HG02840 (cell line): ENCODE measurements at regions not wholly inside any gene's neighbourhood (a gene's known extent, or its start where the extent isn't known, plus 50 kb on each side); places are given as distances from the start of the nearest gene placed in this dataset.
A peak's percentile ranks its signal among the peaks of the same experiment; 100 is the strongest.
"Not testable (repeated sequence)": the region's sequence is repeated elsewhere in the genome, so short reads cannot be mapped to it uniquely, and the experiment has no call there.

Experiments
- ATAC-seq: cut with Tn5 transposase; IDR thresholded peaks from one replicate; pipeline ENCODE4 v1.9.1; 2021; ENCODE audit warnings: mild to moderate bottlenecking, moderate library complexity, moderate number of reproducible peaks; ENCODE audit not compliant: unreplicated experiment, low FRiP score

DNA sequence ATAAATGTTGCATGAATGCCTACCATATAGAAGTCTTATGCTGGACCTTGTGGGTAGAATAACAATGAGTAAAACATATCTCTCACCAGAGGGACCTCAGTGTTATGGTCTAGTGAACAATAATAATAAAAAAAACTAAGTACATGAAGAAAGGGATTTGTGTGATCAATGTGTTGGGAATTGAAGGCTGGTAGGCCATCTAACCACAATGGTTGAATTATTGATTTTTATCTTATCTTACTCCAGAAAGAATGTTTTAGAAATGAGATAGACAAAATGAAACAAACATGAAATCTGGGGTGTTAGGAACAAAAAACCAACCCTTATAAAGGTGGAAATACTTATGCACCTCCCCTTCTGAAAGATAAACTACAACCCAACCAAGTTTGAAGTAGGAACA is 243.9 kb upstream of the LRIG3 start:
- no peak for ATAC-seq

DNA sequence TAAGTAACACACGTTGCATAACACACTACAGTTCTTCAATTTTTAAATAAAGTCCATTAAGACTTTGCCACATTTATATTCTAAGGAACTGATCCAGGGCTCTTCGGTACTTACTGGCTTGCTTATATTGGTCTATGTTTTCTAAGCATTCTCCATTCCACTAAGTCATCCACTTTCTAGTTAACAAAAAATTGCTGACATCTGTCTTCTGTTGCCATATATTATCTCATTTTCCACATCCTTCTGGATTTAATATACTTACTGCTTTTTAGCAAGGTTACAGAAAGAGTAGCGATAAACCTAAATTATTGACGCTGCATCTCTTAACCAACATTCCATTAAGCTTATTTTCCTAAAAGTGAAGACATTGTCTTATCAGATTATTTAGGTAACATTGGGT is 238.4 kb upstream of the LRIG3 start:
- ATAC-seq, result no peak

DNA sequence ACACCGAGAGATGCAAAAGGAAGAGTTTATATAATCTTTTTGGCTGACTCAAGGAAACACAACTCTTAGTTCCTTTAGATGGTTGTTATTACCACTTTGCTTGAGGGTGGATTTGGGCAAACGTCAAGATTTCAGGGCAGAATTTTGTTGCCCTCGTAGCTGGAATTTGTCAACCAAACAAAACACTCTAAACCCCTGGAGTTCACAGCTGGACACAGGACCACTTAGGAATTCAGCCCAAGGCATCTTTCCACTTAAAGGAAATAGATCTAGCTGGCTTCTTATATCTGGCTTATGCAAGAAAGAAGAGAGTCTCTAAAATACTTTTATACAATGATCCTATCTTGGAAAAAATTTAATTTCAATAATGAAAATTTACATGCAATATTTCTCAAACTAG is 237.8 kb upstream of the LRIG3 start:
- no peak for ATAC-seq

DNA sequence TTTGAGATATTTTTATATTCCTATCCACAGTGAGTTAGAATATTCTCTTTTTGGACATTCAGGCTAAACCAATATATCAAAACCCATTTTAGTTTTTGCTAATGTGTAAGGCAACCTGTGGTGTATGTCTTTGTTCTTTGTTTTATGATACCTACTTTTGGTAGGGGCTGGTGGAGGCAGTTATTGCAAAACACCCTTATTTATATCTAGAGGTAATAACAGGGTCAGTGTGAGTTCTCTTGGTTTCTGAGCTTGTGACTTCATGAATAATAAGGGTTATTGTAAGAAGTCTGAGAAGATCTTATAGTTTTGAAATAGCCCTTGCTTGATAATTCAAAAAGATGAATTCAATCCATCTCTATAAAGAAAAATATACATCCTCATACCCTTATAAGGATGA is 235.1 kb upstream of the LRIG3 start:
- ATAC-seq, result no peak

DNA sequence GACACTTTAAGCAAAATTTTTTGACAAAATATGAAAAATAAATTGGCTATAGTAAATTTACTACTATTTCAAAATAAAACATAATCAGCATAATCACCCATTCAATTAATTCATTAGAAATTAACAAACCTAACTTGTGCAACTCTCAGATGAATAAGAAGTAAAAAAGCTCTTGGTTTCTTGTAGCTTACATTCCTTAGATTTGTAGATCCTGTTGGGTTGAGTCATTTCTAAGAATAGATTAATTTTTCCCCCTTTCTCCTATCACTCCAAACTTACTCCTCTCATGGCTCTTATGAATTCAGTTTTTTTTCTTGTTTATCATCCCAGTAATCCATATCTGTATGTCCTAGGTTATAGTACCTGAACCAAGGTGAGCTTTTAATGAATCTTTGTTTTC is 230.9 kb upstream of the LRIG3 start:
- no peak for ATAC-seq

DNA sequence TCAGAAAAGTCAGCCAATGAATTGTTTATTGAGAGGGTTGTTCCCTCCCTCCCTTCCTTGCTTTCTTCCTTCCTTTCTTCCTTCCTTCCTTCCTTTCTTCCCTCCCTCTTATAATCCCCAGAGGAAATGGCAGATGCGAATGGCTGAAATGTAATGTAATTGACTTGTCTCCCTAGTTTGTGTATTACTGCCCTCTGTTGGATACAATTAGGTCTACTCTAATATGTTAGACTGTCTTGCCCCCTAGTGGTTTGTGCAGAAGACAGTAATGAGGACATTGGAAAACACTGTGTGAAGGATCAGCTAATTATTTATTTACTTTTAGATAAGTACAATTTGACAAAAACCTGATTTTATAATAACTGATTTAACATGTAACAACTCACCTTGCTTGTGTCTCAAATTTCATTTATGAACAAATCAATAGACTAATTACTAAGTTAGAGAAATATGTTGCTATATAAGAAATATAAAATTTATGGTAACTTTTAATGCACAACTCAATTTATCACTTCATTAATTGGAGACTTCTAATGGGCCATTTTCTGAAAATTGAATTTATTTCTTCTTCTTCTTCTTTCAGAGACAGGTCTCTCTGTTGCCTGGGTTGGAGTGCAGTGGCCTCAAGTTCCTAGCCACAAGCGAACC is 229.8 kb upstream of the LRIG3 start:
- peak; percentile 100 for ATAC-seq

DNA sequence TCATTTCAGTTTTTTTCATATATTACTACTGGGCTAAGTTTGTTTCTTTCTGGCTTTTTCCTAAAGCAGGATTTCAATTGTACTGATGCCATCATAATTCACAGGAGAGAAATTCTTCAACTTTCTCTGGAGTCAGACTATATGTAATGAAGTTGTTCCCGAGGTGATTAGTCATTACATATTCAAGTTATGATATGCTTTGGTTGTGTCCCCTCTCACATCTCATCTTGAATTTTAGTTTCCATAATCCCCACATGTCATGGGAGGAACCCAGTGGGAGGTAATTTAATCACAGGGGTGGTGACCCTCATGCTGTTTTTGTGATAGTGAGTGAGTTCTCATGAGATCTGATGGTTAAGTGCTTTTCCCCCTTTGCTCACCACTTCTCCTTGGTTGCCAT is 227.5 kb upstream of the LRIG3 start:
- no peak for ATAC-seq

DNA sequence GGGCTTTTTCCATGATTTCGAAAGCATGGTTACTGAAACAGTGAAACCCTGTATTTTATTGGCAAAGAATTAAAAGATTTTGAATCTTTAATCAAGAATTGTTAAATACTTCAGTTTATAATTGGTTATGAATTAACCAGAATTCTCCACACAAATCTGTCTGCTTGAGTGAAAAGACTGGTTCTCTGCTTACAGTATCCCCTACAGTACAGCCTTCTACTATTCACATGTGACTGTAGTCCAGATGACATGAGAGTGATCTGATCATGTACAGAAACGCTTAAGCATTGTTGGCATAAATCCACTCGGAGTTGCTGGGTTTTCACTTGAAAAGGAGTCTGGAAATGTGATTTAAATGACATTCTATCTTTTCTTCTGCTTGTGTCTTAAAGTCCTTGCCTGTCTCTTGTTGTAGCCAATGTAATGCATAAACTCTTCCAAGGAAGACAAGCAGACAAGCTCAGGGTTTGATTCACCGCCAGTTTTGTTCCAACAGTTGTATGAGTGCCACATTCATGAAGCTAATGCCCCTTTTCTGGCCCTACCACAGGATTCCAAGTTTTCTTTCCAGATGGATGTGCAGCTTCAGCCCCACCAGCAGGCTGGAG is 222.0 kb upstream of the LRIG3 start:
- ATAC-seq, result no peak

DNA sequence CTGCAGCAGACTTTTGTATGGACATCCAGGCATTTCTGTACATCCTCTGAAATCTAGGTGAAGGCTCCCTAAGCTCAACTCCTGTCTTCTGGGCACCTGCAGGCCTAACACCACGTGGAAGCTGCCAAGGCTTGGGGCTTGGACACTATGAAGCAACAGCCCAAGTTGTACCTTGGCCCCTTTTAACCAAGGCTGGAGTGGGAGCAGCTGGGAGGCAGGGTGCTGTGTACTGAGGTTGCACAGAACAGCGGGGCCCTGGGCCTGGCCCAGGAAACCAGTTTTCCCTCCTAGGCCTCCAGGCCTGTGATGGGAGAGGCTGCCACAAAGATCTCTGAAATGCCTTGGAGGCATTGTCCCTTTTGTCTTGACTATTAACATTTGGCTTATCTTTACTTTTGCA is 214.4 kb upstream of the LRIG3 start:
- ATAC-seq, result no peak

DNA sequence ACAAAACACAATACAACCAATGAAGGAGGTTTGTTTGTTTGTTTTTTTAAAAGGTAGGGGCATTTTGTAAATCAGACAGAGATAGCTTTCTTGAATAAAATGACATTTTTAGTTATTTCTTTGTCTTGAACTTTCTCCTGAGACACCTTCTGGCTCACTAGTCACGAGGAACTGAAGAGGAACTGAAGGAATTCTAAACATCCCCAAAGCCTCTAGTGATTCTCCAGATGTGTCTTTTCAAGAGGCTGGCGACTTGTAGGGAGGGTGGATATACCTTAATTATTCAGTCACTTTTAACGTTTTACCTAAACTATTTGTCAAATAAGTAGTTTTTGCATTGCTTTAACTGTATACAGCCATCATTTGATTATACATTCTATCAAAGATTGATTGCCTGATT is 211.2 kb upstream of the LRIG3 start:
- no peak for ATAC-seq

DNA sequence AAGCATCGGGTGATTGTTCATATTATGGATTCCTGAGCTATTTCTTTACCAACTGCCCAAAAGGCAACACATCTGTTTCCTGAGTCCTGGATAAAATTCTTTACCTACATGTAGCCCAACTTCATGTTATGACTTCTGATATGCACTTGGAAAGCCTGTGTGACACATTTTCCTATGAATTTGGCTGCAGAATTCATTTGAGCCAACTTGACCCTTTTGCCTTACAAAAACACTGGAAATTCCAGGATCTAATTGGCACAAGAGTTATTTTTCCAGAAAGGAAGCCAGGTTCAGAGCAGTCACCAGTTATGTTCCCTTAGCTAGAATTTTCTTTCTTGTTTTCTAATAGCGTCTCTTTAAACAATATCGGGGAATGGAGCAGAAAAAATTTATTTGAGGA is 202.5 kb upstream of the LRIG3 start:
- ATAC-seq, result no peak

DNA sequence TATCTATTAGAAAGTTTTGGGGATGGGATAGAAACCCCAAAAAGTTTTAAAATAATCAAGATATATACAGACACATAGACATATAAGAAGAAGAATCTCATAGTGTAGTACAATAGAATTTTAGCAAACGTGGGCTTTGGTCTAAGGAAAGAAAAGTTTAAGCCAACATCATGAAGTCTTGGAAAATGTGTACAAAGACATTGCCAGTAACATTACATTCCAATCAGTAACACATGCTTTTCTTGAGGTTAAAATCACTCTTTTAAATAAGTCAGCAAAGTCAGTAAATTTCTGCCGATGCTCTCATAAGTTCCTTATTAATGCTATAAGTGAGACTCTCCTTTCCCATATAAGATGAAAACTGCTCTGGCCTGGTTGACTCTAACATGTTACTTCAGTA is 201.1 kb upstream of the LRIG3 start:
- no peak for ATAC-seq

DNA sequence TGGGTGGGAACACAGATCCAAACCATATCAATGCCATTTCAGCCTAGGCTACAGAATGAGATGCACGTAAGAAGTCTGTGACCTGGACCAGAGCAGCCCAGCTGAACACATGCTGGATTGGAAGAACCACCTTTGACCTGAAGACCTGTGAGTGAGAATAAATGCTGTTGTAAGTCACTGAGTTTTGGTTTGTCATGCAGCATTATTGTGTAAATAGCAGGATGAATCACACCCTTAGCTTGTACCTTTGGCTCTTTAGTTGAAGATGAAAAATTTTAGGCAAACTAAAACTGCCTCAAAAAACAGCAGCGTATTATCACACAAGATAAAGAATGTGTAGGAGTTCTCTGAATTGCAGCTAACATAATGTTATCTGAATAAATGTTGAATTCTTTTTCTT is 199.4 kb upstream of the LRIG3 start:
- ATAC-seq, result no peak

DNA sequence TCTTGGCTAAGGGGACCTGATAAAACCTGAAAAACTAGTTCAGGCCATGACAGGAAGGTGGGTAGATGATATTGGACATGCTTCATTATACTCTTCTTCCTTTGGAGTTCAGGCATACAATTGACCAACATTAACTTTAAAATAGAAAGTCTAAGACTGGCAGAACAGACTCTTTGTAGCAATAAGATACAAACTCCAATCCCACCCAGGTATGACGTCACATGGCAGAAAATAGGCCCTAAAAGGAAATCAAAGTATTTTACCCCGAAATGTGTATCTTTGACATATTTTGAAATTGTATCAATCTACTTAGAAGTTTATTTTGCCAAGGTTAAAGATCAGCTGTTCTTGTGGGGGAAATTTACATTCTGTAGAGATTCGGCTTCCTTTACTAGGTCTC is 198.1 kb upstream of the LRIG3 start:
- ATAC-seq, result no peak

DNA sequence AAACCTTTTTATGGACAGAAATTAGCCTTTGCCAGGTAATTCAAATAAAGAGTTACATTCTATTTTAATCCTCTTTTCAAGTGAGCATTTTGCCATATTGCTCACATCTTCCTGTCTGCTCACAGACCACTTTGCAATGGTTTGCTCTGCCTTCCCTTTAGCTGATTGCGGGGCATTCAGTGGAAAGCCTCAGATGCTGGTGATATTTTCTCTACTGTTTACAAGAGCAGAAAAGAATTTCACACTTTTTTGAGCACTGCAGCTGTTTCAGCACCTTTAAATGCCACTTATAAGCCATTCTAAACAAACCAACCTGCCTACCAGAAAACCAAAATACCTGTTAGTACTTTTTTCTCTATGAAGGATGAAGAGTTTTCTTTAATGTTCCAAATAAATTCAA is 195.7 kb upstream of the LRIG3 start:
- ATAC-seq, result no peak

DNA sequence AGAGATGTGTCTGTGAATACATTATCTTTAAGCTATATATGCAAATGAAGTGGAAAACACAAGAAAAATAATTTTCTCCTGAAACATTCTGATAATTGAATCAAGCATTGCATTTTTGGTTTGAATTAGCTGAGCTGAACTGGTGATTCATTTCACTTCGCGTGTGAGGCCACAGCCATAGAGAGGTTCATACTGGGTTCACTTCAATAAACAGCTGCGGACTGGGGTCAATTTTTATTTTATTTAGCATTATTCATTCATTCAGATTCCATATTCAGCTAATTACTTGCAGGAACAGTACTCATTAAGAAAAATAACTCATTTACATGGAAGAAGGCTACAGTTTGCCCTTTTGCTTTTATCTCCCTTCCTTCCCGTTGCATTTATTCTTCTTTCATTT is 195.2 kb upstream of the LRIG3 start:
- ATAC-seq, result no peak

DNA sequence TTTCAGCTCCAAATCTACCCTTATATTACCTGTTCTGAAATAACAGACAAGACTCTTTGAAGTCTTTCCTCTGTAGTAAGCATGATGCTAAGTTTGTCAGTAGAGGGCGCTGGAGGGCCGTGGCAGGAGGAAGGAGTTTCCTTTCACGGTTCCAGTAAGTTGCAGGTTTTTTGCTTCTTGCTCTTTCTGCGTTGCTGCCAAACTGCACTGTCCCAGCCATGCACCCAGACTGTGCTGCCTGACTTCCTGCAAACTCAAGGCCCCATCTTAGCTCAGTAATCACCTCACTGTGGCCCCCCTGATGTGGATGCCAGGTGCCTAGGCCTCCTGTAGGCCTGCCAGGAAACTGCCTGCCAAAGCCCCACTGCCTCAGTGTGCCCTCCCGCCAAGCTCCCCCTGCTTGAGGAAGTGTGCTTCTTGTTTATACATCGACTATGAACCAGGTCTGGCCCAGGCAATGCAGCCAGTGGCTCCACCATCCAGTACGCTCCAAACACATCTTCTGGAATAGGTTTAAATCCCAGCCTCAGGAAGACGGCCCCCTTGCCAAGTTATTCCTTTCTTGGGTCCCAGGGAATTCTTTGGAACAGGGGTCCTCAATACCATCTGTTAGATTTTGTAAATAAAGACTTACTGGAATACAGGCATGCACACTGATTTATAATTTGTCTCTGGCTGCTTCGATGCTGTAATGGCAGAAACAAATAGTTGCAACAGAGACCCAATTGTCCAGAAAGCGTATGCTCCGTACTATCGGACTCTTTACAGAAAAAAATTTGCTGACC is 193.7 kb upstream of the LRIG3 start:
- ATAC-seq, result no peak

DNA sequence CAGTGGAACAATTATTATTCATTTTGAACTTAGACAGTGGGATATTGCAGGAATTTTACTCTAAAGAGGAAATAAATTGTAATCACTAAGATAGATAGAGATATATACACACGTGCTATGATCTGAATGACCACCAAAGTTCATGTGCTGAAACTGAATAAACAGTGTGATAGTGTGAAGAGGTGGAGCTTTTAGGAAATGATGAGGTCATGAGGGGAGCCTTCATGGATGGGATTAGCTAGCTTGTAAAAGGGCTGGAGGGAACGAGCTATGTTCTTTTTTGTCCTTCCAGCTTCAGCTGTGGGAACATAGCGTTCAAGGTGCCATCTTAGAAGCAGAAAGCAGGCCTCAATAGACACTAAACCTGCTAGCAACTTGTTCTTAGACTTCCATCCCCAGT is 191.5 kb upstream of the LRIG3 start:
- no peak for ATAC-seq

DNA sequence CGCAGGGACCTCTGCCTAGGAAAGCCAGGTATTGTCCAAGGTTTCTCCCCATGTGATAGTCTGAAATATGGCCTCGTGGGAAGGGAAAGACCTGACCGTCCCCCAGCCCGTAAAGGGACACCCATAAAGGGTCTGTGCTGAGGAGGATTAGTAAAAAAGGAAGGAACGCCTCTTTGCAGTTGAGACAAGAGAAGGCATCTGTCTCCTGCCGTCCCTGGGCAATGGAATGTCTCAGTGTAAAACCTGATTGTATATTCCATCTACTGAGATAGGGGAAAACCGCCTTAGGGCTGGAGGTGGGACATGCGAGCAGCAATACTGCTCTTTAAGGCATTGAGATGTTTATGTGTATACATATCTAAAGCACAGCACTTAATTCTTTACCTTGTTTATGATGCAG is 188.2 kb upstream of the LRIG3 start:
- not testable (repeated sequence) for ATAC-seq

DNA sequence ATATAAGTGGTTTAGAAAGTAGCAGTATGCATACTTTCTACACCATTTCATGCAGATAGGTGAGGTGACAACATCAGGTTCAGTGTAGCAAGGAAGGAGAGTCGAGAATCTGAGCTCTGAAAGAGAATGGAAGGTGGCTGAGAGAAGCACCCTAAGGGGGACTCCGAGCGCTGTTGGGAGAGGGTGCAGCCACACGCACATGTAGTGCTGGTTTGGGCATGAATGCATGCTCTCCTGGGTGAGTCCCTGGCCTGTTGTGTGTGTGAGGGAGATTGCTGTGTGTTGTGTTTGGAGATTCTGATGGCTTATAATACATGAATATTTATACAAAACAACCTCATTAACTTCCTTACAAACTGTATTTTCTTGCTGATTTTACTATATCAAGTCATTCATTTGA is 180.3 kb upstream of the LRIG3 start:
- ATAC-seq, result no peak

DNA sequence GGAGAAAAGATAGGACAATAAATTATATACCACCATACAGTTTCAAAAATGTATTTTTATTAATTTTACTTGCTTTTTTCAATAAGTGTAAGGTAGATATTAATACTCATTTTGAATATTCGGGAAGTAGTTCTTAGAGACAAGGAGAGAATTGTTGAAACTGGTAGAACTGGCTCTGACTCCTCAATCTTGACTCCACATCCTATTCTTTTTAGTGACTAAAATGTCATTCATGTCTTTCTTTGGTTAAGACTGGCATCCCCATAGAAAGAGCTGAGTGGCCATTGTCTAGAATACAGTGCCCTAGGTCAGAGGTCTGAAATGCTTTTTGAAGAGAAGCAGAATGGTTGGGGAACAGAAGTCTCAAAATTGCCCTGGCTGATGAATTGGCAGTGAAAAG is 177.6 kb upstream of the LRIG3 start:
- ATAC-seq, result no peak

DNA sequence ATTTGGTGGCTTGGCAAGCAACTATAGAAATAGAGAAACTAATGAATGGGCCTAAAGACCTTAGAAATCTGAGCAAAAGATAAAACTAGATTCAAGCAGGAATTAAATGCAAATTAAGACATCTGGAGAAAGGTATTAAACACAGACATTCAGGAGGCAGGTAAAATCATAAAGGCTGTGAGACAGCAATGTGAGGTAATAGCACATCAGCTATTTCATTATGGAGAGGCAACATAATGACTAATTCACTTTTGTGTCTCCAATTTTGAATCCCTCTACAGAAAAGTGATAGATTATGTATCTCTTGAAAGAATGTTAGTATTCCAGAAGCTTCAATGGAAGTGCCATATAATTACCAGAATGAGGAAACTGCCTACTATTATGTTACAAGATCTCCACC is 175.9 kb upstream of the LRIG3 start:
- ATAC-seq, result no peak
